ENCODE measurements at regions not wholly inside any gene's neighbourhood (a gene's known extent, or its start where the extent isn't known, plus 50 kb on each side); places are given as distances from the start of the nearest gene placed in this dataset.

DNA sequence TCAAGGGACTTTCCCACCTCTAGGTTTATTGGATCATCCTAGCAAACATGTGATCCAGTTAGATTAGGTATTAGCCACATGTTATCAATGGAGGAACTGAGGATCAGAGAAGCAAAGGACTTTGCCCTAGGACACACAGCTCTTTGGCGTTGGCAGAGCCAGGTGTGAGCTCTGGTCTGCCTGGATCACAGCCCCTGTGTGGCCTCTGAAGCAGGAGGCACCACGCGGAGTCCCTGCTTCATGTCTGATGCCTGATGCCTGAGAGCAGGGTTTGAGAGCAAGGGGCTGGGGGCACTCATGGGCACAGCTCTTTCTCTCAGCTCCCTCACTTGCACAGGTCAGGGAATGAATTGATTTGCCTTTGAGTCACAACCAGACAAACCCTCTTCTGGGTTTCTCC, 64.7 kb upstream of the CTBP2 start:
- TF ChIP-seq CTCF (IDR thresholded peaks at IDR 0.05) = no peak
- no peak for TF ChIP-seq POLR2A (IDR thresholded peaks at IDR 0.05)
- TF ChIP-seq EP300 (IDR thresholded peaks at IDR 0.05; ENCODE audit: low read depth) = no peak
- no peak for TF ChIP-seq POLR2AphosphoS5 (IDR thresholded peaks at IDR 0.05)
